ENCODE measurements at regions not wholly inside any gene's neighbourhood (a gene's known extent, or its start where the extent isn't known, plus 50 kb on each side); places are given as distances from the start of the nearest gene placed in this dataset.
"Not testable (repeated sequence)": the region's sequence is repeated elsewhere in the genome, so short reads cannot be mapped to it uniquely, and the experiment has no call there.

GRCh38 chr5:105057893-105058292 is 1495.3 kb upstream of the NUDT12 start:
- DNase-seq, result no peak

DNA sequence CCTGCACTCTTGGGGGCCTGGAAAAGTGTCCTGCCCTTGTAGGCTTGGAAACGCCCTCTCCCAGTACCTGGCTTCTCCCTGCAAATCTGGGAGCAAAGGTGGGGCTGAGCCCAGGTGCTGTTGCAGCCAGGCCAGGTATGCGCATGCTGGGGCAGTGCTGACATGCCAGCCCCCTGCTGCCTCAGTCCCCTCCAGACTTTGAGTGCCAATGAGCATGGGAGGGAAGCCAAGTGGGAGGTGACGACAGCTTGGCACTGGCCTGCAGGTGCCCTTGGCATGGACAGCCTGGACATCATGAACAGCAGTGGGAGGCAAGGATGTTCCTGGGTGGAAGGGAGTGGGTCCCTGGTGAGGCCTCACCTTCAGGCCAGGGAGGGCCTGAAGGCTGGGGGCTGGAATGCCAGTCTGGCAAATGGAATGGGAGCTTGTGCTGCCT is 1494.4 kb upstream of the NUDT12 start:
- no peak for DNase-seq

DNA sequence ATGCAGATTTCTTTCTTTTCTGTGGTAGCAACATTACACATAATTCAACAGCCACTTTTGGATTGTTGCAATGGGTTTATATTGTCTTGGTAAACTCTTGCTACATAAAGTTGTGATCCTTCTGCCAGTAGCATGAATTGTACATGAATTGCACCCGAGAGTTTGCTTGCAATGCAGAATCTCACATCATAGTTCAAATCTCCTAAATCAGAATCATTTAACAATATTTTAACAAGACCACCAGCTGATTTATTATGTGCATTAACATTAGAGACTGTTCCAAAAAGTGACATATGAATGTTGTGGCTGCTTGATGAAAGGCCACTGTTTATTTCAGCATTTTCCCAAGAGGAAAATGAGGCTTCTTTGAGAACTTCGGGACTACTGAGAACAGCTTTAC is 1491.8 kb upstream of the NUDT12 start:
- DNase-seq, result no peak

- no peak for DNase-seq
Measured at GRCh38 chr5:105042623-105043022, 1480.0 kb upstream of the NUDT12 start.

GRCh38 chr5:105036814-105037213 is 1474.2 kb upstream of the NUDT12 start:
- DNase-seq, result not testable (repeated sequence)

DNA sequence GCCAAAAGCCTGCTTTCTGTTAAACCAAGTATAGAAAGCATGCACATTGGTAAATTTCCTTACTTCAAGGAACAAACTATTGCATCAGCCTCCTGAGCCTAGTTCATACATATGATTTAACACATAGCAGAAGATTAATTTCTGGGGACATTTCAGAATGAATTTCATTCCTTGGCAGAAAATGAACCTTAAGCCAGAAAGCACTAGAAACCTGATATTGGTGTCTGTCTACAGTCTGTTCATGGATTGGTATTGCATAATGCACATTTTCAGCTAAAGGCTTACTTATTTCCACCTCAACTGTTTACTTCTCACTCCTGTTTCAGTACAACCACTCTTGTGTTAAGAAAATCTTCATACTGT is 1471.8 kb upstream of the NUDT12 start:
- no peak for DNase-seq

DNA sequence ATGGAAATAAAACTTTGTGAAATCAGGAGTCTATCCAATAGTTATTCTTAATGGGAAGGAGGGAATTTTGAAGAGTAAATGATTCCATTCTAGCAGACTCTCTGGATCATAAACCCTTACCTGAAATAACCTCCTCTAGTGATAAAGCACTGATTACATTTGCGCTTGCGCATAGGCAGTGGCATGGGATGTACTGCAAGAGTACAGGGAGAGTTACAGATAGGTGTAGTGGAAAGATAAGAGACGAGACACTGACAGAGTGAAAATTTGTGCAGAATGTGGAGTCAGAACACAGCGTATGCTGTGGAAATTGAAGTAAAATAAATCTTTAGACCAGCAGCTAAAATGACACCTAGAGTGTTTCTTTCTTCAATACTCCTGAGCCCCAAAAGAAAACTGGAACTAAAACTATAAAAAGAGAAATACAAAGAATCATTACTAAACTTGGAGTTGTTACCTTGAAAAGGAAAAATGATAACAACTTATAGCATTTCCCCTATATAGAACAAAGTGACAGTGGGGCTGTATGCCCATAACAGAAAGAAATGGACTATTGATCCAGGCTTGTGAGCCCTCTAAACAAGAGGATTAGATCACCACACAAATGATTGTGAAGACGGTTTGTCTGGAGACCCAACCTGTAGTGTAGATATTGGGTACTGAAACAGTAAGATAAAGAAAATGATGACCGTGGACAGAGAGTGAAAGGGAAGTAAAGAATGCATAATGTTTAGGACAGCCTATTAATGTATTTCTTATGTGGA is 1471.2 kb upstream of the NUDT12 start:
- DNase-seq, result no peak

GRCh38 chr5:105032917-105033316 is 1470.3 kb upstream of the NUDT12 start:
- no peak for DNase-seq

DNA sequence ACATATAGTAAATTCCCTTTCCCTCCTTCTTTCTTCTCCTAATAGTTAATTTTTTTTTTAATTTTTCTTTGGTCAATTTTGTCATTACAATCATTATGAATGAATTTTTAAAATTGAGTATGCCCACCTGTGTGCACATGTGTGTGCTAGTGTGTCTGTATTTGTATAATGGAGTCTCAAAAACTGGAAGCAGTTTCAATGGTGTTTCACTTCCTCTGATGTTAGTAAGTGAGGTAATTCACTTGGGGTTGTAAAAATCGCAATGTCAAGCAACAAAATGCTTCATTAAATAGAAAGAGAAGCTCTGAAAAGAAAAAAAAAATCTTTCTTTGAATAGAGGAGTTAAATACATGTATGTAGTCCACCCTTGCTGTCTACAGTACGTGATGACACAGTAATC is 1467.6 kb upstream of the NUDT12 start:
- DNase-seq, result no peak

- no peak for DNase-seq
Measured at GRCh38 chr5:105015098-105015497, 1452.5 kb upstream of the NUDT12 start.

GRCh38 chr5:104998572-104998971 is 1436.0 kb upstream of the NUDT12 start:
- no peak for DNase-seq

DNA sequence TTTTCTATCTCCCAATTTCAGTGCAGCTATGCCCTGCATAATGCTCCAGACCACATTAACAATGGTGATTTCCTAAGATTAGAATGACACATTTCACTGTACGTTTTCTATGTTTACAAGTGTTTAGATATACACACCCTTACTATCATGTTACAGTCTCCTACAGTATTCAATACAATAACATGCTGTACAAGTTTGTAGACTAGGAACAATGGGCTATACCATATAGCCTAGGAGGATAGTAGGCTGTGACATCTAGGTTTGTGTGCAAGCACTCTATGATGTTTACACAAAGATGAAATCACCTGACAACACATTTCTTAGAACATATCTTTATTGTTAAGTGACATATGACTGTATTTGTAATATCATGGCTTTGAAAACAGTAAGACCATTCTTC is 1435.6 kb upstream of the NUDT12 start:
- no peak for DNase-seq

GRCh38 chr5:104987074-104987473 is 1424.5 kb upstream of the NUDT12 start:
- no peak for DNase-seq

- DNase-seq, result no peak
Measured at GRCh38 chr5:104977529-104977928, 1414.9 kb upstream of the NUDT12 start.

GRCh38 chr5:104967806-104968410 is 1405.3 kb upstream of the NUDT12 start:
- DNase-seq, result no peak

GRCh38 chr5:104965006-104965405 is 1402.4 kb upstream of the NUDT12 start:
- DNase-seq, result no peak

DNA sequence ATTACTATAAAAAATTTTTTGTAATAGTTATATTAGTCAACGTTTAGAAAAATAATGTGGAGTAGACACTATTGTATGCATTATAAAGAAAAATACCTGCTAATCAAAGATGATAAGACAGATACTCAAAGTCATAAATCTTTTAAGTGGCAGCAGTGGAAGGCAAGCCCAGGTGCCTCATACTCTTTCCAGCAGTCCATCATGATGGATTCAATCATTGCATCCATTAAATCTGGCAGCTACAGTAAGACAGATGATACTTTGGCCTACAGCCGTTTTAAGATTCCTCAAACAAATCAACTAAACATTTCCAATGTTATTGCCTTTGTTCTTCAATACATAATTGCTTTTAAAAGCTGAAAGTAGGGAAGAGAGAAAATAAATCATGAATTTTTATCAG is 1392.9 kb upstream of the NUDT12 start:
- DNase-seq, result no peak

- no peak for DNase-seq
Measured at GRCh38 chr5:104952876-104953275, 1390.3 kb upstream of the NUDT12 start.

GRCh38 chr5:104951829-104952228 is 1389.2 kb upstream of the NUDT12 start:
- no peak for DNase-seq

DNA sequence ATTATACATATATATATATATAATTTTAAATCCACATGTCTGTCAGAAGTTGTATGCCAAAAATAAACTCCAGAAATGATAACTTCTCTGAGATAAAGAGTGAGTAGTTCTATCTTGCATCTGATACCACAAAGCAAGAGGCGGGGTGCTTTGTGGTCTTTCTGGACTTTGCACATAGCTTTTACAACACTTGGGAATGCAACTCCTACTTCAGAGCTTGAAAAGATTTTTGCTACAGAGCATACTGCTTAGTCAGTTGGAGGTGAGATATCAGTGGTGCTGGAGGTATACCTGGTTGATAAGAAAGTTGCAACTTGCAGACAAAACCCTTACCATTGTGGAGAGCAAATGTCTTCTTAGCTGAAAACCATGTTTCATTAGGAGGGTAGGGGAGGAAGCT is 1384.5 kb upstream of the NUDT12 start:
- DNase-seq, result no peak

DNA sequence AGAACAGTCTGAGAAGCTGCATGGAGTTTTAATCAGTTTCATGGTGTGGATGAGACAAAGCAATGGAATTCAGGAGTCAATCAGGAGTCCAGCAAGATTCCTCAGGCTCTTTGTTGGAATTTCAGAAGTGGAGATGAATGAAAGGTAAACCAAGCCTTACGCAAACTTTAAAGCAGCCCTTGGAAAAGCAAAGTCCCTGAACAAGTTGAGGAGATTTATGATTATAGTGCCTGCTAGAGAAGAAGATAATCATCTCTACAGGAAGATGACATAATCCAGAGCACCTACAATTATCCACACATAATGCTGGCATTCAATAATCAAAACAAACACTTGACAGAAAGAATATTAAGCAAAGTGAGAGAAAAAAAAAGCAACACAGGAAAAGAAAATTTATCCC is 1380.1 kb upstream of the NUDT12 start:
- no peak for DNase-seq

GRCh38 chr5:104941030-104941645 is 1378.5 kb upstream of the NUDT12 start:
- DNase-seq, result no peak

GRCh38 chr5:104937598-104937997 is 1375.0 kb upstream of the NUDT12 start:
- no peak for DNase-seq

GRCh38 chr5:104932431-104932830 is 1369.8 kb upstream of the NUDT12 start:
- DNase-seq, result no peak

All from hippocampal formation (tissue), 2 donors.